ENCODE measurements at regions not wholly inside any gene's neighbourhood (a gene's known extent, or its start where the extent isn't known, plus 50 kb on each side); places are given as distances from the start of the nearest gene placed in this dataset.

GRCh38 chr16:48817032-48817431, 207.1 kb upstream of the N4BP1 start:
- TF ChIP-seq POLR2A (IDR thresholded peaks at IDR 0.05; ENCODE audit: low read depth, low read length) (no peak), POLR2AphosphoS5 (IDR thresholded peaks at IDR 0.05; ENCODE audit: low read depth, low read length) (no peak), TAF1 (IDR thresholded peaks at IDR 0.05; ENCODE audit: low read depth, low read length) (no peak)

Measured in GM12891 (cell line).